Heart left ventricle (tissue), 16 donors: ENCODE measurements at regions not wholly inside any gene's neighbourhood (a gene's known extent, or its start where the extent isn't known, plus 50 kb on each side); places are given as distances from the start of the nearest gene placed in this dataset.

Experiments
- ATAC-seq, 4 donors: fragments of 200-7000 bp; cut with Tn5 transposase; one replicate each; pipeline ENCODE4 v1.9.1; 2020 to 2022; ENCODE audit warnings: moderate library complexity in 4 of 4, mild to moderate bottlenecking in 3 of 4, moderate number of reproducible peaks in 1 of 4
- DNase-seq, 5 donors: peaks; one replicate each; pipeline ENCODE4 v3.0.0-alpha.2; 2020
- H3K27ac ChIP-seq, 12 donors: fragments of 200-600 bp; sonication (generic) in 4 of 12; one replicate each; pipeline versions ENCODE4 v1.5.0 to v1.8.0; 2016 to 2022; ENCODE audit warnings: mild to moderate bottlenecking in 2 of 12
- H3K27me3 ChIP-seq, 9 donors: fragments of 200-600 bp; sonication (generic) in 2 of 9; one replicate each; pipeline versions ENCODE4 v1.5.1 to v1.8.0; 2016 to 2022; ENCODE audit warnings: mild to moderate bottlenecking in 3 of 9
- H3K36me3 ChIP-seq, 9 donors: fragments of 200-600 bp; sonication (generic) in 2 of 9; one replicate each; pipeline versions ENCODE4 v1.5.0 to v1.8.0; 2018 to 2022; ENCODE audit warnings: mild to moderate bottlenecking in 2 of 9
- H3K4me1 ChIP-seq, 12 donors: fragments of 200-600 bp; sonication (generic) in 4 of 12; one replicate each; pipeline versions ENCODE4 v1.5.0 to v1.8.0; 2016 to 2022; ENCODE audit warnings: mild to moderate bottlenecking in 3 of 12
- H3K4me3 ChIP-seq, 12 donors: fragments of 200-600 bp; sonication (generic) in 4 of 12; one replicate each; pipeline versions ENCODE4 v1.5.0 to v1.8.0; 2017 to 2022; ENCODE audit warnings: mild to moderate bottlenecking in 9 of 12, moderate library complexity in 4 of 12
- H3K9me3 ChIP-seq, 12 donors: fragments of 200-600 bp; sonication (generic) in 4 of 12; one replicate each; pipeline versions ENCODE4 v1.5.0 to v1.8.0; 2016 to 2022; ENCODE audit warnings: mild to moderate bottlenecking in 1 of 12
- POLR2A ChIP-seq, 2 donors: fragments of 450-650 bp; IDR thresholded peaks; one replicate each; pipeline ENCODE4 v1.6.1; 2017; ENCODE audit warnings: antibody characterized with exemption in 2 of 2, mild to moderate bottlenecking in 2 of 2, moderate library complexity in 2 of 2
- WGBS, 4 donors: extraction: QIAGEN DNeasy Blood & Tissue Kit in 2 of 4; methylation state at CpG; one replicate each; pipeline versions ENCODE4 v1.1.5 to v1.1.7; 2013 to 2018; 5-methylcytosine and 5-hydroxymethylcytosine counted together
- intact Hi-C, 10 donors: fragments of 100-400 bp; cut with DNase I; formaldehyde crosslinking; loops; one replicate each; pipeline versions ENCODE4 v1.11.1 to v1.14.2; 2022
- TF ChIP-seq, protein P1 (sequence below), 12 donors: fragments of 200-600 bp; sonication (generic) in 4 of 12; IDR thresholded peaks; one replicate each; pipeline versions ENCODE4 v1.5.0 to v1.8.0; 2018 to 2022; ENCODE audit warnings: antibody characterized with exemption in 12 of 12, mild to moderate bottlenecking in 5 of 12
- donor health status: ischemic (EF 13 %, LVEDD 7.1; RV severe dilation, severe dysfunction).
- donor health status: healthy with polysubstance abuse.
- donor health status: DM: no; HTN: yes; CAD: no.
- donor health status: DM: no; HTN: no; CAD: no.
- donor health status: ischemic (EF 25% LVEDD 6.9; RV normal size, moderate dysfunction).
- donor health status: ischemic (EF 25% LVEDD 5.7; RV mildly dilated, moderate dysfunction).
- donor health status: healthy.
- donor health status: DM: yes; HTN: yes; CAD: no.
- donor health status: ischemic (EF 35%, LVEDD 5.7; RV mildly dilated, moderate dysfunction).
- donor health status: nonischemic (EF 11% LVEDD 7.7; RV severe dilation, severe dysfunction).
- donor health status: DM: yes; HTN: yes; CAD: no.
- donor health status: PGD.
- donor health status: ischemic (EF 29% LVEDD 5.4; RV normal size, mild dysfunction).
- donor health status: nonischemic (EF 23%, LVEDD 6.1; RV moderate dilation, normal function).

DNA sequence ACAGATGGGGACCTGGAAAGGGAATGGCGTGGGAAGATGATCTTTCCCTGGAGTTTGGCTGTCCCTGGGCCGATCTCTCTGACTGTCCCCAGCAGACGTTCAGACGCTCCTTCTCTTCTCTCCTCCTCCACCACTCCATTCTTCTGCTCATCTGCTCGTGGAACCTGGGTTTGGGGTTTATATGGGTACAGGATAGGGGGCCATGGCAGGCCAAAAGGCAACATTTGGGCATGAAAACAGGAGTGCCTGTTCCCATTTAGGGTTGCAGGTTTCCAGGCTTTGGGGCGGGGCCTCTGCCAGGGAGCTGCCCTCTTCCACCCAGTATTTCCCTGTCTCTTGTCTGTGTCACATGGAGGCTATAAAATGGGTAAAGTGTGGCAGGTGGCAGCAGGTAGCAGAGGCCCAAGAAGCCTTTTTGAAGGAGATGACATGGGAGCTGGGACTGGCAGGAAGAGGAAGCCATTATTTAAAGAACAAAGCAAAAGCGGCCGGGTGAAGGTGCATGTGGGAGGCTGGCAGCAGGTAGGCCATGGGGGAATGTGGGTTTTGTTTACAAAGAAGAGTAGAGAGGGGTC, 203.7 kb downstream of the BMP7 start:
- WGBS, 4 donors, result 71 to 78% (median 74%) methylated on average over 8 of the region's 8 CpGs
- H3K4me1 ChIP-seq, result no peaks in the 10 kb centered on the region
- H3K4me3 ChIP-seq, result no peak overlapping the region
- H3K9me3 ChIP-seq, result no peaks in the 10 kb centered on the region
- TF ChIP-seq, protein P1, sequence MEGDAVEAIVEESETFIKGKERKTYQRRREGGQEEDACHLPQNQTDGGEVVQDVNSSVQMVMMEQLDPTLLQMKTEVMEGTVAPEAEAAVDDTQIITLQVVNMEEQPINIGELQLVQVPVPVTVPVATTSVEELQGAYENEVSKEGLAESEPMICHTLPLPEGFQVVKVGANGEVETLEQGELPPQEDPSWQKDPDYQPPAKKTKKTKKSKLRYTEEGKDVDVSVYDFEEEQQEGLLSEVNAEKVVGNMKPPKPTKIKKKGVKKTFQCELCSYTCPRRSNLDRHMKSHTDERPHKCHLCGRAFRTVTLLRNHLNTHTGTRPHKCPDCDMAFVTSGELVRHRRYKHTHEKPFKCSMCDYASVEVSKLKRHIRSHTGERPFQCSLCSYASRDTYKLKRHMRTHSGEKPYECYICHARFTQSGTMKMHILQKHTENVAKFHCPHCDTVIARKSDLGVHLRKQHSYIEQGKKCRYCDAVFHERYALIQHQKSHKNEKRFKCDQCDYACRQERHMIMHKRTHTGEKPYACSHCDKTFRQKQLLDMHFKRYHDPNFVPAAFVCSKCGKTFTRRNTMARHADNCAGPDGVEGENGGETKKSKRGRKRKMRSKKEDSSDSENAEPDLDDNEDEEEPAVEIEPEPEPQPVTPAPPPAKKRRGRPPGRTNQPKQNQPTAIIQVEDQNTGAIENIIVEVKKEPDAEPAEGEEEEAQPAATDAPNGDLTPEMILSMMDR (IDR thresholded peaks at IDR 0.05), result no peak
- no peak for TF ChIP-seq POLR2A (IDR thresholded peaks at IDR 0.05)
- H3K27ac ChIP-seq, result no peak overlapping the region
- H3K27me3 ChIP-seq, result peaks cover 0 to 49% (median 20%) of the 10 kb centered on the region in 9 donors
- ATAC-seq, result no peak
- no peak for DNase-seq
- H3K36me3 ChIP-seq, result no peaks in the 10 kb centered on the region
- intact Hi-C loops, result no loop called here

- no peak for ATAC-seq
- Histone ChIP-seq H3K9me3 (no peaks in the 10 kb centered on the region), H3K36me3 (no peaks in the 10 kb centered on the region), H3K4me3 (no peak overlapping the region), H3K27ac (no peak overlapping the region), H3K27me3 (peaks cover 0 to 66% (median 29%) of the 10 kb centered on the region in 9 donors), H3K4me1 (no peaks in the 10 kb centered on the region)
- no peak for DNase-seq
- TF ChIP-seq, protein P1 (IDR thresholded peaks at IDR 0.05), result no peak
- no peak for TF ChIP-seq POLR2A (IDR thresholded peaks at IDR 0.05)
- 78 to 84% (median 83%) methylated on average over 5 of the region's 5 CpGs for WGBS, 4 donors
- intact Hi-C loops, result no loop called here
Measured at GRCh38 chr20:57064836-57065235, 201.6 kb downstream of the BMP7 start.

GRCh38 chr20:57065646-57066045, 200.8 kb downstream of the BMP7 start:
- no peak overlapping the region for H3K4me3 ChIP-seq
- DNase-seq (no peak), ATAC-seq (no peak)
- no peaks in the 10 kb centered on the region for H3K4me1 ChIP-seq
- H3K27me3 ChIP-seq, result peaks cover 0 to 71% (median 34%) of the 10 kb centered on the region in 9 donors
- H3K27ac ChIP-seq, result no peak overlapping the region
- no peaks in the 10 kb centered on the region for H3K9me3 ChIP-seq
- 17 to 27% (median 21%) methylated on average over 7 of the region's 7 CpGs for WGBS, 4 donors
- no peak for TF ChIP-seq POLR2A (IDR thresholded peaks at IDR 0.05)
- TF ChIP-seq, protein P1 (IDR thresholded peaks at IDR 0.05), result no peak
- intact Hi-C loops, result no loop called here
- no peaks in the 10 kb centered on the region for H3K36me3 ChIP-seq

GRCh38 chr20:57066126-57066900, 200.1 kb downstream of the BMP7 start:
- peaks cover 0 to 71% (median 34%) of the 10 kb centered on the region in 9 donors for H3K27me3 ChIP-seq
- 75 to 79% (median 76%) methylated on average over 9 to 11 of the region's 11 CpGs for WGBS, 4 donors
- TF ChIP-seq POLR2A (IDR thresholded peaks at IDR 0.05), result no peak
- TF ChIP-seq, protein P1 (IDR thresholded peaks at IDR 0.05), result no peak

More at GRCh38 chr20:57066126-57066900, 200.1 kb downstream of the BMP7 start:
- no peaks in the 10 kb centered on the region for H3K4me1 ChIP-seq
- no peaks in the 10 kb centered on the region for H3K36me3 ChIP-seq
- H3K9me3 ChIP-seq, result no peaks in the 10 kb centered on the region
- intact Hi-C loops, result no loop called here
- H3K27ac ChIP-seq, result no peak overlapping the region
- DNase-seq (no peak), ATAC-seq (no peak)
- H3K4me3 ChIP-seq, result no peak overlapping the region
